Stomach (tissue), 8 donors: ENCODE measurements at regions not wholly inside any gene's neighbourhood (a gene's known extent, or its start where the extent isn't known, plus 50 kb on each side); places are given as distances from the start of the nearest gene placed in this dataset.

Source experiments
- DNase-seq, 2 donors: peaks; one replicate each; pipeline versions ENCODE4 v3.0.0 to v3.0.0-alpha.2; 2013 to 2019
- H3K27ac ChIP-seq, 5 donors: fragments of 200-600 bp in 4 of 5; sonication (generic) in 4 of 5; one replicate each; pipeline ENCODE4 v1.5.1; 2013 to 2019; ENCODE audit warnings: mild to moderate bottlenecking in 1 of 5, moderate library complexity in 1 of 5
- H3K27me3 ChIP-seq, 3 donors: fragments of 200-600 bp; sonication (generic); one replicate each; pipeline ENCODE4 v1.5.1; 2017 to 2019; ENCODE audit warnings: mixed run types in 1 of 3
- H3K36me3 ChIP-seq, 4 donors: fragments of 200-600 bp; sonication (generic); 1 replicate in 3 of 4; 2 replicates in 1 of 4; pipeline ENCODE4 v1.5.1; 2016 to 2019
- H3K4me1 ChIP-seq, 4 donors: fragments of 200-600 bp; sonication (generic); one replicate each; pipeline ENCODE4 v1.5.1; 2016 to 2019
- H3K4me3 ChIP-seq, 4 donors: fragments of 200-600 bp; sonication (generic) in 3 of 4; one replicate each; pipeline ENCODE4 v1.5.1; 2016 to 2019; ENCODE audit warnings: mild to moderate bottlenecking in 1 of 4
- H3K9me3 ChIP-seq, 4 donors: fragments of 200-600 bp; sonication (generic); one replicate each; pipeline ENCODE4 v1.5.1; 2016 to 2019
- CTCF ChIP-seq, 7 experiments: fragments of 450-650 bp in 4 of 7; fragments of 200-600 bp in 3 of 7; sonication (generic) in 3 of 7; IDR thresholded peaks; one replicate each; pipeline ENCODE4 v1.5.1; 2016 to 2019; ENCODE audit warnings: antibody characterized with exemption in 7 of 7, control low read depth in 2 of 7, mild to moderate bottlenecking in 1 of 7
- EP300 ChIP-seq: sonication (generic); formaldehyde crosslinking; IDR thresholded peaks from one replicate; pipeline ENCODE4 v1.6.1; 2017; ENCODE audit warnings: antibody characterized with exemption
- POLR2A ChIP-seq, 4 donors: fragments of 450-650 bp; IDR thresholded peaks; one replicate each; pipeline ENCODE4 v1.6.1; 2016; ENCODE audit warnings: antibody characterized with exemption in 4 of 4, control low read depth in 2 of 4, mild to moderate bottlenecking in 1 of 4, moderate library complexity in 1 of 4
- POLR2AphosphoS5 ChIP-seq, 3 donors: sonication (generic); formaldehyde crosslinking; IDR thresholded peaks; one replicate each; pipeline ENCODE4 v1.6.1; 2016; ENCODE audit warnings: antibody characterized with exemption in 3 of 3
- WGBS, 5 donors: extraction: QIAGEN DNeasy Blood & Tissue Kit in 3 of 5; methylation state at CpG; one replicate each; pipeline versions ENCODE4 v1.1.5 to v1.1.7; 2013 to 2018; 5-methylcytosine and 5-hydroxymethylcytosine counted together
- intact Hi-C: fragments of 100-400 bp; cut with DNase I; formaldehyde crosslinking; loops from one replicate; pipeline ENCODE4 v1.15.1; 2023; ENCODE audit warnings: low total_unique reads
- donor health status: healthy with polysubstance abuse.
- donor health status: Bipolar disorder and iron deficiency.
- donor health status: healthy.

- Histone ChIP-seq H3K4me3 (no peak overlapping the region), H3K36me3 (no peaks in the 10 kb centered on the region), H3K27me3 (no peaks in the 10 kb centered on the region), H3K9me3 (no peaks in the 10 kb centered on the region), H3K4me1 (peaks cover 0 to 9% (median 0%) of the 10 kb centered on the region in 4 donors), H3K27ac (no peak overlapping the region)
- no peak for DNase-seq
- 23 to 36% (median 26%) methylated on average over 1 of the region's 1 CpG for WGBS, 5 donors
- intact Hi-C loops: no loop called here
- no peak for TF ChIP-seq EP300
- TF ChIP-seq POLR2AphosphoS5 (IDR thresholded peaks at IDR 0.05): no peak
- no peak for TF ChIP-seq POLR2A (IDR thresholded peaks at IDR 0.05)
- no peak for TF ChIP-seq CTCF (IDR thresholded peaks at IDR 0.05)
Observed at GRCh38 chr4:114191496-114191895, 212.0 kb upstream of the ARSJ start.

DNA sequence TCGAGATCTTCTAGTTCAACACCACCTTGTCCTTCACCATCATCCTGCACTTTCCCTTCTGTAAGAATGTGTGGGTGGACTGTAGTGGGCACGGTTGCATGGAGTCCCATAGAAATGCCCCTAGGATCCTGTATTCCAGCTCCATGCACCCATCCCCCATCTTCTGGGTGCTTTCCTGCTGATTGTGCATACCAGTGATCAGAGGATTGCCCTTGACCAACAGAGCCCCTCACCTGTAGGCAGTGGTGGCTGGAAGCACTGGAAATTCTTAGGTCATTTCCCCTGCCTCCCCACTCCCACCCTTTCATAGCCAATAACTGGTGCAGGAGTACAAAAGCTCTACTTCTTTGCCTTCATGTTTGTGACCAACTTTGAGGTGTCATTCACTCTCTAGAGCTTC lies 213.4 kb upstream of the ARSJ start:
- TF ChIP-seq EP300 (no peak), POLR2A (IDR thresholded peaks at IDR 0.05) (no peak), CTCF (IDR thresholded peaks at IDR 0.05) (no peak), POLR2AphosphoS5 (IDR thresholded peaks at IDR 0.05) (no peak)
- 81 to 90% (median 82%) methylated on average over 2 of the region's 2 CpGs for WGBS, 5 donors
- peaks cover 0 to 3% (median 0%) of the 10 kb centered on the region in 4 donors for H3K4me1 ChIP-seq
- no peak overlapping the region for H3K27ac ChIP-seq
- no peaks in the 10 kb centered on the region for H3K27me3 ChIP-seq
- H3K4me3 ChIP-seq: no peak overlapping the region
- DNase-seq: no peak
- H3K36me3 ChIP-seq: no peaks in the 10 kb centered on the region
- intact Hi-C loops: no loop called here
- H3K9me3 ChIP-seq: no peaks in the 10 kb centered on the region

DNA sequence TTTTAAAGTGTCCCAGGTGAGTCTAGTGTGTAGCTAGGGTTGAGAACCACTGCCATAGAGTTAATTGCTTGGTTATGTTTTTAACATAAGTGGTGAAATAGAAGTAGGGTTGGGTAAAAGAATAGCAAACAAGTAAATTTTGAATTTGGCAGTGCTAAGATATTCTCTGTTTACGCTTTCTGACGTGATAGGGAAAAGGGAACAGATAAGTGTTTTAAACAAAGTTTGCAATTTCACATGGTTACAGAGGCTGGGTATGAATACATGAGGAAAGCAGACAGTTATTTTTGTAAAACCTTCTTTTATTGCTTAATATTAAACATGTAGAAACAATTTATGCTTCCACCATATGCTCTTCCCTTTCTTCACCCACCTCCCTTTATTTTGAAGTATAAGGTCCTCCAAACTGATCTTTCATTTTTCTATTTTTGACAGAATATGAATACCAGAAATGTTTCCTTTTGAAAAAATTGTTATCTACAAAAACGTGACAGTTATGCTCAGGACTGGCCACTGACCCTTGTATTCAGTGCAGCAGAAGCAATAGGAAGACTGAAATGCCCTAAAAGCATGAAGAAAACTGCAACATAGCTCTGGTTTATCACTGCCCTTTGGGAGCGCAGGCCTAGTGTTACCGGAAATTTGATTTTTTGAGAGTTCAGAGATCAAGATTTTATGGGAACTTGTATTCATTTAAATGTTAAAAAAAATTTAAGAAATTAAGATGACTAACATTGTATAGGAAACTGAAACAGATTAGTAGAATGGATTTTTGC lies 214.4 kb upstream of the ARSJ start:
- DNase-seq: no peak
- Histone ChIP-seq H3K36me3 (no peaks in the 10 kb centered on the region), H3K4me1 (no peaks in the 10 kb centered on the region), H3K4me3 (no peak overlapping the region), H3K9me3 (no peaks in the 10 kb centered on the region), H3K27ac (no peak overlapping the region), H3K27me3 (no peaks in the 10 kb centered on the region)
- intact Hi-C loops: no loop called here
- WGBS, 5 donors: 46 to 56% (median 50%) methylated on average over 5 of the region's 5 CpGs
- no peak for TF ChIP-seq POLR2A (IDR thresholded peaks at IDR 0.05)
- TF ChIP-seq POLR2AphosphoS5 (IDR thresholded peaks at IDR 0.05): no peak
- no peak for TF ChIP-seq EP300
- no peak for TF ChIP-seq CTCF (IDR thresholded peaks at IDR 0.05)

DNA sequence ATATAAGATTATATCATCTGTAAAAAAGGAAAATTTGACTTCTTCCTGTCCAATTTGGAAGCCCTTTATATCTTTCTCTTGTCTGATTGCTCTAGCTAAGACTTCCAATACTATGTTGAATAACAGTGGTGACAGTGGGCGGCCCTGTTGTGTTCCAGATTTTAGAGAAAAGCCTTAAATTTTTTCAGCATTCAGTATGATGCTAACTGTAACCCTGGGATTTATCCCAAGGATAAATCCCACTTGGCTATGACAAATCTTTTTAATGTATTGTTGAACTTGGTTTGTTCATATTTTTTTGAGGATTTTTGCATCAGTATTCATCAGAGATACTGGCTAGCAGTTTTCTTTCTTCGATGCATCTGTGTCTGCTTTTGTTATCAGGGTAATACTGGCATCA lies 217.2 kb upstream of the ARSJ start:
- H3K4me3 ChIP-seq: no peak overlapping the region

More for the DNA sequence above, 217.2 kb upstream of the ARSJ start:
- Histone ChIP-seq H3K36me3 (no peaks in the 10 kb centered on the region), H3K4me1 (no peaks in the 10 kb centered on the region), H3K27me3 (no peaks in the 10 kb centered on the region), H3K27ac (no peak overlapping the region), H3K9me3 (no peaks in the 10 kb centered on the region)
- DNase-seq: peak in 1 of 2 donors; percentile 18
- TF ChIP-seq CTCF (IDR thresholded peaks at IDR 0.05) (no peak), POLR2A (IDR thresholded peaks at IDR 0.05) (no peak), EP300 (no peak), POLR2AphosphoS5 (IDR thresholded peaks at IDR 0.05) (no peak)
- intact Hi-C loops: no loop called here
- 73 to 91% (median 83%) methylated on average over 2 of the region's 2 CpGs for WGBS, 5 donors
